NCI-H526 (cell line): ENCODE measurements at regions not wholly inside any gene's neighbourhood (a gene's known extent, or its start where the extent isn't known, plus 50 kb on each side); places are given as distances from the start of the nearest gene placed in this dataset.
A peak's percentile ranks its signal among the peaks of the same experiment; 100 is the strongest.
"Not testable (repeated sequence)": the region's sequence is repeated elsewhere in the genome, so short reads cannot be mapped to it uniquely, and the experiment has no call there.

Experiments used
- DNase-seq, 2 experiments: peaks; one replicate each; lab custom pipeline; 2025; lab: John Stamatoyannopoulos, UW

GRCh38 chr9:589723-590122 lies 251.8 kb upstream of the DMRT1 start:
- DNase-seq = no peak

- no peak for DNase-seq
Measured at GRCh38 chr9:591292-591691, 250.2 kb upstream of the DMRT1 start.

GRCh38 chr9:592225-592624 lies 249.3 kb upstream of the DMRT1 start:
- no peak for DNase-seq

DNA sequence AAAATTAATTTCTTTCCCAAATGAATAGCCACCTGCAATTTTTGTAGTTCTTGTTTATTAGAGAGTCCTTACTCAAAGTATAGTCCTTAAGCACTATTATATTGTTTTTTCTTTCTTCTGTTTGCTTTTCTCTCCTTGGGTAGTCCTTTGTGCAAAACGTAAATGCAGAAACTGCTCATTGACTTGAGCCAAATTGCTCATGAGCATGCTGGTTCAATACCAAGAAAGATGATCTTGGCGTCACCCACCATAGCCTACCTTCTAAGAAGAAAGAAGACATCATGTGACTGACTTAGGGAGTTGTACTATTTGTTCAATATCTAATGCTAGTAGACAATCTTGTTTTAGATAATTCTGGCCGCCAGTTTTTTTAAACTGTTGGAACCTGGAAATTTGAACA lies 248.8 kb upstream of the DMRT1 start:
- DNase-seq = no peak

DNA sequence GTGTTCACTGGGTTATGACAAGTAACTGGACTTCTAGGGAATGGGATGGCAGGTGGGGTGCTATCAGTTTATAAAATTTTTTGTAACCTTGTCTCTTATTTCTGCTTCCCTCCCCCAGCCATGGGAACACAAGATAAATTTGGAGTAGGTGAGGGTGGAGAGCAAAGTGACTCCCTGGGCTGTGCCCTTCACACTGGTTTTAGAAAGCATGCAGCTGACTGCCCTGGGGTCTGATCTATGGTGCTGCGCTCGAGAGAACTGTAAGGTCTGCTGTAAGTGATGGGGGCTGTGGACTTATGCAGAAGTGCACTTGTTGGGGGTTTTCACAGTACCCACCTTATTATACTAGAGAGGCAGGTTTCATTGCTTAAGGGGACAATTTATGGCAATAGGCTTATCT lies 247.7 kb upstream of the DMRT1 start:
- DNase-seq = no peak

- DNase-seq = no peak
Measured at GRCh38 chr9:596703-597102, 244.8 kb upstream of the DMRT1 start.

- DNase-seq = no peak
Measured at GRCh38 chr9:600006-600405, 241.5 kb upstream of the DMRT1 start.

DNA sequence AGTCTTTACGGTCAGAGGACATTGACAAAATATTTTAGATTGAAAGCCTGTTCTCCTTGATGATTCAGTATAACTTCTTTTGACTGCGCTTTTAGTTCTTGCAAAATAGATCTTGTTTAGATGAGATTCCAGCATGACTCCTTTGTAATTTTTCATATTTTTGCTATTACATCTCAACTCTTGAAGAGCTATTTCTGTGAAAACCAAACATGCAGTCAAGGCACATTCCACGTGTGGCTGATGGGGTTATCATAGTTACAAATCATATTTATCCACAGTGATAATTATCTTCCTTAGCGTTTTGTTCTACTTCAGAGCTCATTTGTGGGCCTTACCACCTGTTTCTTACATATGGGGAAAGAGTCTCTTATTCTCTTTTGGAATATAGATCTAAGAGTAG lies 238.8 kb upstream of the DMRT1 start:
- no peak for DNase-seq

DNA sequence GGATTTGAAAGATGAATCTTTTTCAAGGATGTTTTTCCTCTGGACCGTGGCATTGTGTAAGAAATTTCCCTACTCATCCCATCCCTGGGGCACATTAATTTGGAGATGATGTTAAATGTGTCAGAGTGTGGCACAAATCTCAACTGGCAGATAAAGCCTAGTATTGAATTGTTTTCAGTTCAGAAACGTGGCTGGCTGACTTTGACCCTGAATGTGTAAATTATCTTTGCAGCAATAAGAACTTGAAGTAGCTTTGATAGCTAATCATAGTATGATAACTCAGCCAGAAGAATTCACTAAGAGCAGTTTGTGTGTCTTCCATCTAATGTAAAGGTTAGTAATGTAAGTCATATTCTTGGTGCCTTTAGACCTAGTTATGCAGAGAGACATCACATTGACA lies 238.4 kb upstream of the DMRT1 start:
- no peak for DNase-seq

GRCh38 chr9:607417-607816 lies 234.1 kb upstream of the DMRT1 start:
- no peak for DNase-seq

DNA sequence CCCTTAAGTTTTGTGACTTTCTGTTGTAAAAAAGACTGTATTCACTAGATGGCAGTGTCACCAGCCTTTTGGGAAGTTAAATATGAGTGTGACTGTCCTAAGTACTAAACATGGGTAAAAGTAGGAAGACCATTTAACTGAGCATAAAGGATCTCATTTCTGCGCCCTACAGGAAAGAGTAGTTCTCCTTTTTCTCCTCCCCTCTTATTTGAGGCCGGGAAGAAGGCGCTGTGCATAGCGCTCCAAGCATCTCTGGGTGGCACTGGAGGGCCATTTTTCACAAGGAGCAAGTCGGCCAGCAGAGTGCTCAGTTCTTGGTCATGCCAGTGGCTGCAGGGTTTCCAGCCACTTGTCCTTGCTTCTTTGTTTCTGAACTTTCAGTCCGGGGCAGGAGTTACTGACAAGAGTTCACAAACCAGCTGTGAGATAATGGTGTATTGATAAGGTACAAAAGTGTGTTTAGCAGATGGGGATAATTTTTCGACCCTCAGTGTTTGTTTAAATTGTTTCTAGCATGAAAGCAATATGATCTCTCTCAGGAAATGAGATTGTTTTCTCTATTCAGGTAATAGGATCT lies 227.6 kb upstream of the DMRT1 start:
- DNase-seq = peak; percentile 33 to 60

GRCh38 chr9:614431-614830 lies 227.1 kb upstream of the DMRT1 start:
- no peak for DNase-seq

- no peak for DNase-seq
Measured at GRCh38 chr9:615756-616155, 225.7 kb upstream of the DMRT1 start.

GRCh38 chr9:616694-617093 lies 224.8 kb upstream of the DMRT1 start:
- no peak for DNase-seq

DNA sequence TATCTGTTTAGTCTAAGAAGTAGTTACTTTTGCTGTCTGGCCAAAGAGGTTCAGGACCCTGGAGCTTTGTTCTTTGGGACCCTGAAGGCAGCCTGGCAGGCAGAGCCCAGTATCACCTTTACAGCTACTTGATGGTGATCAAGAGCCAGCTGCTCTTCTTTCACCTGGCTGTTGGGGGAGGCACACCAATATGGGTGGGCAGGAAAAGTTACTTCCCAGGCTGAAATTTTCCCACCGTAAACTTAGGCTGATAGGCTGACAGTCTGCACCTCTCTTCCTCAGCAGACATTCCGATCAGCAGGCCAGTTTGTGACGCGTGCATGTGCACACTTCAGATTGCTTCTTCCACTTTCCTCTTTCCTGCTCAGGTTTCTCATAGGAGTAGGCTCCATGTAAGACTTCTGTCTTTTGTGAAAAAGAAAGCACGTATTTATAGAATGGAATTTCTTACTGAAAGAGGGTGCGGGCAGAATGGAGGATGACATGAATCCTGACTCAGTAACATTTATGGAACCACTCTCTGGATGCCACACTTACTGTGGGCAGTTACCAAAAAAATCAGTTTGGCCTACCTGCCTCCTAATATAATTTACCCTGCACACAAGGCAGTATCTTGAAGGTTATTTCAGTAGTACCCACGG lies 223.9 kb upstream of the DMRT1 start:
- no peak for DNase-seq

DNA sequence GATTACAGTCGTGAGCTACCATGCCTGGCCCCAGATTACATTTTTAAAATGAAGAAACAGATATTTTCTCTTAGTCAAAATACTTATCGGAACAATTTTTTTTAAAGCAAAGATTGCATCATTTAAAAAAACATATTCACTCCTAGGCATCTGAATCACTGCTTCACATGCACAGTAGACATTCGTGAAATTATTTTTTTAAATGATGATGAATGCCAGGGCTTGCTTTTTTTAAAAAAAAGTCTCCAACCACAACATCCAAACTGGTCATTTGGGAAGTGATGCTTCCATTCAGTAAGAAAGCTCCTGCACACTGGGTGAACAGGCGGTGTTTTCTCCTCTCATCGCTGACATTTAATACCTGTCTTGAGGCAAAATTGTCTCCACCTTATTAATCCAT lies 223.0 kb upstream of the DMRT1 start:
- no peak for DNase-seq

- no peak for DNase-seq
Measured at GRCh38 chr9:621201-621855, 220.2 kb upstream of the DMRT1 start.

DNA sequence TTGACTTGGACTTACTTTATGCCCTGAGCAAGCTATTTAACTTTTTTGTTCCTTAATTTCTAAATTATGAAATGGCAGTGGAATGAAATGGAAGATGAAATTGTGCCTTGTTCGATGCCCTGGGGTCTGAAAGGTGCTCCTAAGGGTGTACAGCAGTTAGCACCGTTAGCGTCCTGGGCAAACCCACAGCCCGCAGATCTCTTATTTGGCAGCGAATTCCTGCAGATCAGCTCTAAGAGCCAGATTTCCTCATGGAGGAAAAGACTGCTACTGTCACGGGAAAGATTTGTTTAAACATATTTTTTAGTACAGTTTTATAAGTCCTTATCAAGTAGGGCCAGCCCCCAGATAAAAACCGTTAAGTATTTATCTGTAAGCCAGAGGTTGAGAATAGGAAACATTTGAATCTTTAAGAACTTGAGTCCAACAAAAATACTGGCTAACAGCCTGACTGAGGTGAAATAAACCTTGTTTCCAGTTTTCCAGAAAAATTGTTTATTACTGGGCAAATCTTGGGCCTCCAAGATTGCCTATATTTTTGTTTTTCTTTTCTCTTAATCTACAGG lies 216.5 kb upstream of the DMRT1 start:
- no peak for DNase-seq

DNA sequence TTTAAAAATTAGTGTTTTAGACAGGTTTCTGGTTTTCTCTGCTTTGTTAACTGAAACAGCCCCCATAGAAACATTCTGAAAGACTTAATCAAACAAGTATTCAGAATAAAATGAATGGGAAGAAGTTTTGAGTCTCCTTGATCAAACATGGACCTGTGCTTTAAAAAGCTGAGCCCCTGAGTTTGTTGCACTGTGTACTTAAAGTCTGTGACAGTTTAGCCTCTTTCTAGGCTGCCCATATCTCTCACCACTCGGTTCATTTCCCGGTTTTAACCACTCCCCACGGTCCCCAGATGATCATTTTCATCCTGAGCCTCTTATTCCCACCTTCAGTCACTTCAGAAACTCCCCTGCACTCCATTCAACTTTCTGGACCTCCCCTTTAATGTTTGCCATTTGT lies 215.9 kb upstream of the DMRT1 start:
- DNase-seq = no peak

DNA sequence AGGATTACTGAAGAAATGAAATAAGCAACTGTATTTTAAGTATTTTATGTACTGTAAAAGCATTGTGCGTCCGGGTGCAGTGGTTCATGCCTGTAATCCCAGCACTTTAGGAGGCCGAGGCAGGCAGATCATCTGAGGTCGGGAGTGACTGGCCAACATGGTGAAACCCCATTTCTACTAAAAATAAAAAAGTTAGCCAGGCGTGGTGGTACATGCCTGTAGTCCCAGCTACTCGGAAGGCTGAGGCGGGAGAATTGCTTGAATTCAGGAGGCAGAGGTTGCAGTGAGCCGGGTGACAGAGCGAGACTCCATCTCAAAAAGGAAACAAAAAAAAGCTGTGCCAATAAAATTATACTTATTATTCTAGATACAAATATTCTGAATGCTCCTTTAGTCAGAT lies 215.4 kb upstream of the DMRT1 start:
- not testable (repeated sequence) for DNase-seq

- DNase-seq = no peak
Measured at GRCh38 chr9:626596-626995, 214.9 kb upstream of the DMRT1 start.

- DNase-seq = no peak
Measured at GRCh38 chr9:627336-627970, 214.0 kb upstream of the DMRT1 start.

DNA sequence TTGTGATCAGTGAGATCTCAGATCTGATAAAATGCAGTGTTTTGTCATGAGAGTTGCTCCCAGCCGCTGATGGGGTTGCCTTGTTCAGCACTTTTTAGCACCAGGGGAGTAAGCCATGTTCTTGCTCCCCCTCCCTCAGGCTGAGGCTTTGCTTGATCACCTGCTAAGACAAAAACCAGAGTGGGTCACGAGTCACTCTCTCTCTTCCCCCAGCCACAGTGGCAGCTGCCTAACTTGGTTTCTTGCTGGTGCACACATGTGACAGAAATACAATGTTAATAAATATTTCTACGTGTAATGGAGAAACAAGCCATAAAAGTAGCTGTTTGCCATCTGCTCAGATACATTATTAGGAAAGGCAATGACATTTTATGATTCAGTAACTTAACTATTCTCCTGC lies 212.4 kb upstream of the DMRT1 start:
- no peak for DNase-seq
